SIG-M5 (cell line): ENCODE measurements at regions not wholly inside any gene's neighbourhood (a gene's known extent, or its start where the extent isn't known, plus 50 kb on each side); places are given as distances from the start of the nearest gene placed in this dataset.
A peak's percentile ranks its signal among the peaks of the same experiment; 100 is the strongest.

Experiments
- DNase-seq: peaks from one replicate; lab custom pipeline; 2025; lab: John Stamatoyannopoulos, UW

DNA sequence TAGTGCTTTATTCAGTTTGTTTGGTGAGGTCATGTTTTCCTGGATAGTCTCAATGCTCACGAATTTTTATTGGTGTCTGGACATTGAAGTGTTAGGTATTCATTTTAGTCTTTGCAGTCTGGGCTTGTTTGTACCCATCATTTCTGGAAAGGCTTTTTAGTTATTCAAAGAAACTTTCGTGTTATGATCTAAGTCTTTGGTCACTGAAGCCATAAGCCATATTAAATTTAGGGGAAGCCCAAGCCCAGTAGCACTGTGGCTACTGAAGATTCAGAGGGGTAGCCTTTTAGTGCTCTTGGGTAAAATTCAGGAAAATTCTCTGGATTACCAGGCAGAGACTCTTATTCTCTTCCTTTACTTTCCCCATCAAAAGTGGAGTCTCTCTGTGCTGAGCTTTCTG, 56.2 kb upstream of the PEX5L start:
- DNase-seq = no peak

- no peak for DNase-seq
These were observed 56.8 kb upstream of the PEX5L start for GRCh38 chr3:180093535-180093934.

DNA sequence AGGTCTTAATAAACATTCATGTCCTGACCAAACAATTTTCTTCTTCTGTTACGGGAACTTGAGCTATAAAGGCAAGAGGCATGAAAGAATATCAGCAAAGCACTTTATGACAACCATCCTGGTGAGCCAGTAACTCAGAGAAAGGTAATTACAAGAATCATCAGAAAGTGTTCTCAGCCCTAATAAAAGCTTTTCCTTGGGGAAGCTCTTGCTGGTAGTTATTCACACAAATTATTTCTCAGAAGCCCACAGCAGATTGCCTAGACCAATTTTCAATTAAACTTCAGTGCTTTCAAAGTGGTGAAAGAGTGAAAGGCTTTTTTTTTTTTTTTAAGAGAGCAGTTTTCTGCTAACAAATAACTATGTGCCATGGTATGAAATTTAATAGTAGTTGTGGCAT, 60.9 kb upstream of the PEX5L start:
- DNase-seq = no peak

DNA sequence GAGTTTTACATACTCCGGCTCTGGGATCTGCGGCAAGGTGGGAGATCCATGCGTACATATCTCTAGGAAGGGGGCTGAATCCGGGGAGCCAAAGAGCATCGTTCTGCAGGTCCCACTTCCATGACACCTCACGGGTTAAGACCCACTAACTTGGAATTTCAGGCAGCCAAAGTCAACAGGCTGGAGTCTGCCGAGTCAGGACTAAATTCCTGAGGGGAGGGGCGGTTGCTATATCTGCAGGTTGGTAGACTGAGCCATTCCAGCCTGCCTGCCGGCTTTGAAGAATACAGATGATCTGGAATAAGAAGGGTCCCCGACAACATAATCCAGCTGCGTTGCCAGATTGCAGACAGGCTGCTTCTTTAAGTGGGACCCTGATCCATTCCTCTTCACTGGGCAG, 65.4 kb upstream of the PEX5L start:
- DNase-seq = no peak

GRCh38 chr3:180102604-180103003, 65.9 kb upstream of the PEX5L start:
- DNase-seq = no peak

DNA sequence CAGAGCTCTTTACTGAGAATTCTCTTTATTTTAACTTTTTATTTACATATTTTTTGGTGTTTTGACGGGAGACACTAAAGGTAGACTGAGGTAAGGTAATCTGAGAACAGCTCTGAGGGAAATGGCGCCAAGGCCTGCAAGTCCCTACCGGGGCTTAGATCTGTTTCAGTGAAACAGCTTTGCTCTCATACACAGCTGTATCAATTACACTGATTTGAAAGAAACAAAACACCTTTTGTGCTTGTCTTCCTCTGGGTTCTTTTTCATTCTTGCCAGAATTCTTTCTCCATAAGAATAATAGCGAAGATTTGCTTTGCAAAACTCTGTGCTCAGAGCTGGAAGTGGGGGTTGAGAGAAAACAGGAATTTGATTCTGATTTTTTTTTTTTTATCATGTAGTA, 79.5 kb upstream of the PEX5L start:
- no peak for DNase-seq

DNA sequence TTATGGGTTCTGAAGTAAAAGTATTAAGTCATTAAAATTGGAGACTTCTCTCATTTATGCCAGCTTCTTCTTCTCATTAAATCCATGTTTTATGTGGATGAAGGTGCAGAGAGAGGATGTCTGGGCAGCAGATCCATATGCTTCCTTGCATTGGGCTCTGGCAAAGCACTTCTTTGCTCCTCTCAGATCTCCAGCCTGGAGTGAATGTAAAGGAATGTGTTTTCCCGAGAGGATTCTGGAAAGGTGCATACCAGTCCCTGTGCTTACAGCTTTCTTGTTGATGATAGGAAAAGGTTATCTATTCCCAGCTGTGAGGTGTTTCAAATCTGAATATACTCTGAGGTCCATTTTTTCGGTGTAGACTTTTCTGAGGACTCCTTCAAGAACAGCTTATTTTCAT, 79.9 kb upstream of the PEX5L start:
- no peak for DNase-seq

GRCh38 chr3:180117381-180118163, 80.8 kb upstream of the PEX5L start:
- DNase-seq = no peak

GRCh38 chr3:180119567-180119966, 82.8 kb upstream of the PEX5L start:
- DNase-seq = no peak

DNA sequence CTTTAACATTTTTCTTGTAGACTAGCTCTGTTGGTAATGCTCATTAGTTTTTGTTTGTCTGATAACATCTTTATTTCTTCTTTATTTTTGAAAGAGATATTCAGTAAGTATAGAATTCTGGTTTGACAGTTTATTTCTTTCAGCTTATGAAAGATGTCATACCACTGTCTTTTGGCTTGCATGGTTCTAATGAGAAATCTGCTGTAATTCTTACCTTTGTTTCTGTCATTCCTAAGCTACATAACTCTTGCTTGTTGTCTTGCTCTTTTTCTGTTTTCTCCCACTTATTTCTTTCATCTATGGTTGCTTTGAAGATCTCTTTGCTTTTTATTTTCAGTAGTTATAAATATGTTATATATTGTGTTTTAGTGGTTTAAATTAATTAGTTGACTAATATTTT, 87.2 kb upstream of the PEX5L start:
- no peak for DNase-seq

DNA sequence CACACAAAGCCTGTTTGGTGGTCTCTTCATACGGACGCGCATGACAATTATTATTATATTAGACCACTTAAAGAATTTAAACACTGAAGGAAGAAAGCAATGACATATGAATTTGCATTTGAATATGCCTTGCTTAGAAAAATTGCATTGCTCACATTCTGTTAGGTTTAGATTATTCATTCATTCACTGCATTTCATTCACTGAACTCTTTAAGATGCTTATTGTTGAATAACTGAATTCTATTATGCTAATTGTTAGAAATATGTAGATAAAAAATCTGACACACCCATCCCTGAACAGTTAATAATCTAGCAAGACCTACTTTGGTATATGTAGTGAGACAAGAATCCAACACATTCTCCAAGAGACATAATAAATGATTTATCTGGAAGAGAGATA, 94.4 kb upstream of the PEX5L start:
- DNase-seq = no peak

DNA sequence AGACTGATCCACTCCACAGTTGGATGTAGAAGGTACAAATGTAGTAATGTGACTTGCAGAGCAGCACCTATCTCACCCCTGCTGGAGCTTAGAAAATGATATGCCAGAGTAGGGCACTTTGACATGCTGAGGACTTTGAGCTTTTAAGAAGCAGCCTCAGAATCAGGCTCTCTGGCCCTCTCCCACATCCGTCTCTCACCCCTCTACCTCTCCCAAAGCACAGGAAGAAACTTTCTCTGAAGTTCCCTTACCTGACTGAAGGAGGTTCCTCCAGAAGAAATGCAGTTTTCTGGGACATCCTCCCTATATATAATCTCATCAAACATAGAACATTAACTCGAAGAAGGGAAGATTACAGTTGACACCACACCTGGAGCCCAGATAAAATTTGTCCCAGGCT, 98.4 kb upstream of the PEX5L start:
- no peak for DNase-seq

- DNase-seq = no peak
These were observed 102.1 kb upstream of the PEX5L start for GRCh38 chr3:180138871-180139270.

GRCh38 chr3:180142041-180142440, 105.3 kb upstream of the PEX5L start:
- DNase-seq = no peak

DNA sequence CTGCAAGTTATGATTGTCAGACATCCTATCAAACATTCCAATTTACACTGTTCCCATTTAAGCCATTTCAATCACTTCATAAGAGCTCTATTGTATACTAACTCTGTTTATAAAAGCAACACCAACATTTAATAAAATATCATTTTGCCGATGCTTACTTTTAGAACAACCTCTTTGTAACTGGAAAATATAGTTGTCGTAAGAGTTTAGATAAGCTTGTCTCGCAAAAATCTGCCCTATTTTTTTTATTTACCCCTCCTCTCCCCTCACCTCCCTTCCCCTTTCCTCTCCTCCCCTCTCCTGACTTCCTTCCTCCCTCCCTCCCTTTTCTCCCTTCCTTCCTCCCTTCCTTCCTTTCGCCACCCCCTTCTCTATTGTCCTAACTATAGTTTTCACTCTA, 105.7 kb upstream of the PEX5L start:
- no peak for DNase-seq

DNA sequence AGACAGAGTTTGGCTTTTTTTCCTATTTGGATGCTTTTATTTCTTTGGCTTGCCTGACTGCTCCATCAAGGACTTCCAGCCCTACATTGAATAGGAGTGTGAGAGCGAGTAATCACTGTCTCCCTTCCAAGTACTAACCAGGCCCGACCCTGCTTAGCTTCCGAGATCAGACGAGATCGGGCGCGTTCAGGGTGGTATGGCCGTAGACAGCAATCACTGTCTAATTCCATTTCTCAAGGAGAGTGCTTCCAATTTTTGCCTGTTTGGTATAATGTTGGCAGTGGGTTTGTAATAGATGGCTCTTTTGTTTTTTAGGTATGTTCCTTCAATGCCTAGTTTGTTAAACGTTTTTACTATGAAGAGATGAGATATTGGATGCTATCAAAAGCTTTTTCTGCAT, 125.0 kb upstream of the PEX5L start:
- DNase-seq = no peak

GRCh38 chr3:180175572-180175971, 138.8 kb upstream of the PEX5L start:
- DNase-seq = no peak

DNA sequence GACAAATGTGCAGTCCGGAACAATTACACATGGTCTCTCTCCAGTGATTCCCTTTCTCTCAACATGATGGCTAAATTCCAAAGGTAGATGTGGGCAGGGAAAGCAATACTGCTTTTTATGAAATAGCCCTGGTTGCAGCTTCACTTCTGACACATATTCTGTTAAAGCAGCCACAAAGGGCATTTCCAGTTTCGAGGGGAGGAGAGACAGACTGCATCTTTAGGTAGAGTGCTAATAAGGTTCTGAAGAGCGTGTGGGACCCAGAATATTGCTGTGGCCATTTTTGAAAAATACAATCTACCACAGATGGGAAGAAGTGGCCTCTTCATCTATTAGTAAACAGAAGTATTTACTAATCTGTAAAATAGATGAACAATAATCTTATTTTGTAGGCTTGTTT, 139.3 kb upstream of the PEX5L start:
- DNase-seq = no peak

- DNase-seq = no peak
These were observed 140.5 kb upstream of the PEX5L start for GRCh38 chr3:180177255-180177654.

DNA sequence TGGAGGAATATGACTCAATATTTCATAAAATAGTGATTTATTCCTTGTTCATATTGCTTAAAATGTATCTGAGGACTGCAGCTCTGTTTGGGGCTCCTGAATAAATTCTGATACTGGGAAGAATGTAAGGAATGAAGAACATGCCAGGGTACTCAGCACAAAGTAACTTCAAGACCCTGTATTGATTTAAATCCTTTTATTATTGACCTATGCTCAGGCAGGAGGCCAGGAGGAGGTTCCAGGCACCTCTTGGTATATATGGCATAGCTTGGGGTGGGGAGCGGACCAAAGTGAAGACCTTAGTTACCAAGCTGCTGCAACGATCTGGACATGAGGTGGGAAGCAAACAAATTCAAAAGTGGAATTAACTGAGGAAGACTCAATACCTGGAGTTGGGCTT, 142.8 kb upstream of the PEX5L start:
- no peak for DNase-seq

GRCh38 chr3:180180795-180181194, 144.1 kb upstream of the PEX5L start:
- no peak for DNase-seq

DNA sequence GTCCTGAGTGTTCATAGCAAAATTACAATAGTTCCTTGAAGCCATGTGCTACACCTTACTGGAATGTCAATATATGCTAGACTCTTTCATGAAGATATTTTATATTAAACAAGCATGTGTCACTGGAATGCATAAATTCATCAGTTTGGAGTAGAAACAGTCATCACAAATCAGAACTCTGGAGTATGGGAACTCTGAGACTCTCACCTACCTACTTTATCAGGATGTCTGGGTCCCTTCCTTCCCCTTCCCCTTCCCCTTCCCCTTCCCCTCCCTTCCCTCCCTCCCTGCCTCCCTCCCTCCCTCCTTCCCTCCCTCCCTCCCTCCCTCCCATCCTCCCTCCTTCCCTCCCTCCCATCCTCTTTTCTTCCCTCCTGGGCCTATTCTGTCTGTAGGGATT, 144.7 kb upstream of the PEX5L start:
- no peak for DNase-seq

DNA sequence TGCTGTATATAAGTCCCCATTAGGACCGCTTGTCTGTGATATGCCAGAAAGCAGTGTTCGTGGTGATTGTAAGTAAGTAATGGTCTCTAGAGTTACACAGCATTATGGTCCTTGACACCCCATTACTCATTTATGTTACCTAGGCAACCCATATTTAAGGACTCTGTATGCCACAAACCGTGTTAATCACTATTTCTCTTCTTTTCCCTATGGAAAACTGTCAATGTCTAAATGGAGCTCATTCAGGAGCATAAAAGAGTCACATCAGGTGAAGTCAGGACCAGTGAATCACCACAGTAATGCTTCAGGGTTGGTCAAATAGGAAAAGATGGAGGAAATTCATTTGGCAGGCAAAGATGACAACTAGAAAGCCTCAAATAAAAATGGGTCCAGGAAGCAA, 146.6 kb upstream of the PEX5L start:
- no peak for DNase-seq

DNA sequence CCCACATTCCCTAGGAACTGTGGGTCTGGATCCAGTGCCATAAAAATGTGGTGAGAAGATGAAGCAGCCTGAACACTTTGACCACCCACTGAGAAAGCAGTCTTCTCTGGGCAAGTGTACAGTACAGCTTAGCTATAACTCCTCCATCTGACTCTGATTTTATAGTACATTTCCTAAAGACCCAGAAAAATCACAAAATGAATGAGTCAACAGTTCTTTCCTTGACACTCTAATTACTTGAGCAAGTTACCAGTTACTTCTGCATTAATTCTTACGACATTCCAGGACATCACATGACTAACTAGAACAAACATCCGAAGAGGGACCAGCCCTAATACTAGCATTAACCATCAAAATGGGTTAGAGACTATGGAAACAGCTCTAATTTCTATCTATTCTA, 148.1 kb upstream of the PEX5L start:
- DNase-seq = peak; percentile 11

GRCh38 chr3:180185650-180186049, 148.9 kb upstream of the PEX5L start:
- DNase-seq = no peak
